ENCODE measurements at regions not wholly inside any gene's neighbourhood (a gene's known extent, or its start where the extent isn't known, plus 50 kb on each side); places are given as distances from the start of the nearest gene placed in this dataset.

- no peak for TF ChIP-seq POLR2AphosphoS5 (IDR thresholded peaks at IDR 0.05)
- TF ChIP-seq CTCF (IDR thresholded peaks at IDR 0.05) = no peak
- TF ChIP-seq POLR2A (IDR thresholded peaks at IDR 0.05) = no peak
Observed at GRCh38 chr2:52884761-52885352, 882.7 kb upstream of the CHAC2 start.

Measured in sigmoid colon (tissue), 4 donors.